GM21528 (cell line): ENCODE measurements at regions not wholly inside any gene's neighbourhood (a gene's known extent, or its start where the extent isn't known, plus 50 kb on each side); places are given as distances from the start of the nearest gene placed in this dataset.

Source experiments
- ATAC-seq: cut with Tn5 transposase; IDR thresholded peaks from one replicate; pipeline ENCODE4 v1.9.1; 2021; ENCODE audit warnings: mild to moderate bottlenecking, moderate library complexity; ENCODE audit not compliant: unreplicated experiment, low FRiP score

GRCh38 chr10:44805466-44806210, 105.5 kb upstream of the TMEM72 start:
- no peak for ATAC-seq

GRCh38 chr10:44806950-44807349, 104.2 kb upstream of the TMEM72 start:
- ATAC-seq, result no peak

GRCh38 chr10:44807451-44807850, 103.7 kb upstream of the TMEM72 start:
- ATAC-seq, result no peak

- ATAC-seq, result no peak
These were observed 101.5 kb upstream of the TMEM72 start for GRCh38 chr10:44809647-44810046.

- no peak for ATAC-seq
These were observed 100.1 kb upstream of the TMEM72 start for GRCh38 chr10:44811072-44811471.

GRCh38 chr10:44813201-44813600, 97.9 kb upstream of the TMEM72 start:
- no peak for ATAC-seq

GRCh38 chr10:44814929-44815328, 96.2 kb upstream of the TMEM72 start:
- ATAC-seq, result no peak

GRCh38 chr10:44818041-44818649, 93.0 kb upstream of the TMEM72 start:
- ATAC-seq, result no peak

GRCh38 chr10:44818701-44819127, 92.4 kb upstream of the TMEM72 start:
- no peak for ATAC-seq

GRCh38 chr10:44820094-44820493, 91.0 kb upstream of the TMEM72 start:
- no peak for ATAC-seq

GRCh38 chr10:44821290-44821689, 89.8 kb upstream of the TMEM72 start:
- no peak for ATAC-seq

GRCh38 chr10:44822349-44822748, 88.8 kb upstream of the TMEM72 start:
- ATAC-seq, result no peak

GRCh38 chr10:44822966-44823365, 88.2 kb upstream of the TMEM72 start:
- no peak for ATAC-seq

GRCh38 chr10:44824607-44825006, 86.5 kb upstream of the TMEM72 start:
- ATAC-seq, result no peak

- no peak for ATAC-seq
These were observed 83.6 kb upstream of the TMEM72 start for GRCh38 chr10:44827431-44828006.

GRCh38 chr10:44828508-44829142, 82.5 kb upstream of the TMEM72 start:
- ATAC-seq, result no peak

GRCh38 chr10:44829426-44829825, 81.7 kb upstream of the TMEM72 start:
- ATAC-seq, result no peak

GRCh38 chr10:44830022-44830421, 81.1 kb upstream of the TMEM72 start:
- no peak for ATAC-seq

- ATAC-seq, result no peak
These were observed 79.6 kb upstream of the TMEM72 start for GRCh38 chr10:44831581-44831980.

- no peak for ATAC-seq
These were observed 78.3 kb upstream of the TMEM72 start for GRCh38 chr10:44832595-44833390.

GRCh38 chr10:44834131-44834530, 77.0 kb upstream of the TMEM72 start:
- no peak for ATAC-seq
